CD8-positive, alpha-beta memory T cell (primary cell): ENCODE measurements at regions not wholly inside any gene's neighbourhood (a gene's known extent, or its start where the extent isn't known, plus 50 kb on each side); places are given as distances from the start of the nearest gene placed in this dataset.

Experiments used
- CTCF ChIA-PET: fragments of 350-600 bp; sonication (Branson Sonifier 250); formaldehyde crosslinking; loops from one replicate; lab custom pipeline; 2021; ENCODE audit warnings: antibody characterized with exemption; lab: Charles Lee
- POLR2A ChIA-PET: fragments of 350-600 bp; sonication (Branson Sonifier 250); formaldehyde crosslinking; loops from one replicate; lab custom pipeline; 2021; ENCODE audit warnings: antibody characterized with exemption; lab: Charles Lee
- DNase-seq, 5 donors: peaks; one replicate each; pipeline versions ENCODE4 v3.0.0 to v3.0.0-alpha.2; 2020 to 2022; ENCODE audit warnings: mixed read lengths in 1 of 5
- H3K27ac ChIP-seq: one replicate; pipeline ENCODE4 v1.7.0; 2013; ENCODE audit warnings: low read depth, mild to moderate bottlenecking, low read length, moderate library complexity
- H3K27me3 ChIP-seq: 2 replicates; pipeline ENCODE4 v1.7.0; 2013; ENCODE audit warnings: low read length, mild to moderate bottlenecking; ENCODE audit not compliant: insufficient read depth, poor library complexity, severe bottlenecking
- H3K36me3 ChIP-seq: 2 replicates; pipeline ENCODE4 v1.7.0; 2013; ENCODE audit warnings: mild to moderate bottlenecking, low read length, moderate library complexity; ENCODE audit not compliant: insufficient read depth
- H3K4me1 ChIP-seq: 2 replicates; pipeline ENCODE4 v1.7.0; 2013; ENCODE audit warnings: mild to moderate bottlenecking, low read length, moderate library complexity; ENCODE audit not compliant: insufficient read depth
- H3K4me3 ChIP-seq: 2 replicates; pipeline ENCODE4 v1.7.0; 2013; ENCODE audit warnings: mild to moderate bottlenecking, low read length
- H3K9me3 ChIP-seq: 2 replicates; pipeline ENCODE4 v1.7.0; 2013; ENCODE audit warnings: mild to moderate bottlenecking, low read length
- H3K27ac Mint-ChIP-seq, 8 donors: one replicate each; pipeline ENCODE4 v1.8.0; 2020 to 2021; ENCODE audit warnings: mixed read lengths in 8 of 8, mild to moderate bottlenecking in 6 of 8, inconsistent platforms in 3 of 8, moderate library complexity in 3 of 8
- H3K27me3 Mint-ChIP-seq, 2 donors: one replicate each; pipeline ENCODE4 v1.8.0; 2020 to 2021; ENCODE audit warnings: mixed read lengths in 2 of 2, mild to moderate bottlenecking in 1 of 2, moderate library complexity in 1 of 2
- H3K36me3 Mint-ChIP-seq, 3 donors: one replicate each; pipeline ENCODE4 v1.8.0; 2020 to 2021; ENCODE audit warnings: mixed read lengths in 3 of 3, inconsistent platforms in 1 of 3, mild to moderate bottlenecking in 1 of 3
- H3K4me1 Mint-ChIP-seq, 3 donors: one replicate each; pipeline ENCODE4 v1.8.0; 2020 to 2021; ENCODE audit warnings: mixed read lengths in 3 of 3, inconsistent platforms in 1 of 3, mild to moderate bottlenecking in 1 of 3
- H3K4me3 Mint-ChIP-seq, 7 donors: one replicate each; pipeline ENCODE4 v1.8.0; 2020 to 2021; ENCODE audit warnings: mixed read lengths in 7 of 7, mild to moderate bottlenecking in 6 of 7, moderate library complexity in 4 of 7, inconsistent platforms in 2 of 7
- H3K9me3 Mint-ChIP-seq, 5 donors: one replicate each; pipeline ENCODE4 v1.8.0; 2020 to 2022; ENCODE audit warnings: mixed read lengths in 5 of 5, mild to moderate bottlenecking in 3 of 5, moderate library complexity in 2 of 5, inconsistent platforms in 1 of 5

DNA sequence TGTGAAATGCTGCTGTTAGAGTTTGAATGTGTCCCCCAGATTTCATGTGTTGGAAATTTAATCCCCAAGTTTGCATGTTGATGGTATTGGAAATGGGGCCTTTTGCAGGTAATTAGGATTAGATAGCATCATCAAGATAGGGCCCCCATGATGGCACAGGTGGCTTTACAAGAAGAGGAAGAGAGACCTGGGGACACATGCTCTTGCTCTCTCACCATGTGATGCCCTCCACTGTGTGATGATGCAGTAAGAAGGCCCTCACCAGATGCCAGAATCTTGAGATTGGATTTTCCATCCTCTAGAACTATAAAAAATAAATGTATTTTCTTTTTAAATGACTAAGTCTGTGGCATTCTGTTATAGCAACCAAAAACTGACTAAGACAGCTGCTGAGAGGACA, 57.0 kb upstream of the NEK7 start:
- CTCF ChIA-PET, result no interaction called here
- Histone ChIP-seq H3K4me1 (peaks cover 21% of the 10 kb centered on the region), H3K27me3 (no peaks in the 10 kb centered on the region), H3K36me3 (no peaks in the 10 kb centered on the region), H3K27ac (no peak overlapping the region), H3K9me3 (no peaks in the 10 kb centered on the region), H3K4me3 (no peak overlapping the region)
- Mint-ChIP-seq H3K4me3 (no peak overlapping the region), H3K9me3 (no peaks in the 10 kb centered on the region), H3K27ac (no peak overlapping the region), H3K27me3 (no peaks in the 10 kb centered on the region), H3K4me1 (peaks cover 28 to 29% (median 28%) of the 10 kb centered on the region in 3 donors), H3K36me3 (peaks cover 0 to 1% (median 0%) of the 10 kb centered on the region in 3 donors)
- no peak for DNase-seq
- POLR2A ChIA-PET, result no interaction called here

DNA sequence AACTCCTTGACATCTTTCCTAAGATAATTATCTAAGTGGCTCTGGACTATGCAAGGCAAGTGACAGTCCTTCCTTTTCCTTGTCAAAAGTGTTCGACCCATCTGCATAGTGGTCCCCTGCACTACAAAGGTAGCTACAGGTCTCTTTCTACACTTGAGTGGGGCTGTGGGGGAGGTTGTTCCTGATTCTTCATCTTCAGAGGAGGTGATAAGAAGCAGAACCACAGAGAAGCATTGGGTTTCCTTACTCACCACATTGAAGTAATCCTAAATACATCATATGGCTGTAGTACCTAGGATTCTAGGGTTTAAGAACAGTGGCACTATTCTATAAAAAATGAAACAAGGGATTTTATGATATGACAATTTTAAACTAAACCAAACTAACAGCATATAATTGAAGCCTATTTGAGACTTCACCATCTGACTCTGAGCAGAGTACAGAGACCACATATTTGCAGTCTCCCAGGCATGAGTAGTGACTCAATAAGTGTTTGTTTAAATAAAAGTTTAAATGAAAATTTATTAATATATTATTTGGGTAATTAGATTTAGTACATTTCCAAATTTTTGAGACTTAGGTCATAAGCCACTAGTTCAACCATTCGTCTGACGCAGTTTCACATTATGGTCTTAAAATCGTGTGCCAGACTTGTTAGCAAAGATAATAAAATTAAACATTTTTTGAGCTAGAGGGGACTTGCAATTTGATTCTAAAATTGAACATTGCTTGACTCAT, 54.9 kb upstream of the NEK7 start:
- Histone ChIP-seq H3K9me3 (no peaks in the 10 kb centered on the region), H3K4me3 (no peak overlapping the region), H3K4me1 (peaks cover 21% of the 10 kb centered on the region), H3K36me3 (no peaks in the 10 kb centered on the region), H3K27me3 (no peaks in the 10 kb centered on the region), H3K27ac (no peak overlapping the region)
- H3K4me1 Mint-ChIP-seq, result peaks cover 28 to 29% (median 28%) of the 10 kb centered on the region in 3 donors
- peak overlapping the region in 7 of 8 donors; percentile 0 to 82 (median 56) for H3K27ac Mint-ChIP-seq
- CTCF ChIA-PET, result interaction anchor here (1.0 to 1.3 kb wide), 2 partner anchors 46 to 56 kb away, joined by 3 to 4 read pairs; no protein-coding TSS in a partner anchor
- H3K36me3 Mint-ChIP-seq, result peaks cover 0 to 1% (median 0%) of the 10 kb centered on the region in 3 donors
- peak overlapping the region in 6 of 7 donors; percentile 60 to 75 (median 66) for H3K4me3 Mint-ChIP-seq
- DNase-seq, result peak in 1 of 5 donors; percentile 7
- no peaks in the 10 kb centered on the region for H3K27me3 Mint-ChIP-seq
- POLR2A ChIA-PET, result no interaction called here
- H3K9me3 Mint-ChIP-seq, result no peaks in the 10 kb centered on the region

DNA sequence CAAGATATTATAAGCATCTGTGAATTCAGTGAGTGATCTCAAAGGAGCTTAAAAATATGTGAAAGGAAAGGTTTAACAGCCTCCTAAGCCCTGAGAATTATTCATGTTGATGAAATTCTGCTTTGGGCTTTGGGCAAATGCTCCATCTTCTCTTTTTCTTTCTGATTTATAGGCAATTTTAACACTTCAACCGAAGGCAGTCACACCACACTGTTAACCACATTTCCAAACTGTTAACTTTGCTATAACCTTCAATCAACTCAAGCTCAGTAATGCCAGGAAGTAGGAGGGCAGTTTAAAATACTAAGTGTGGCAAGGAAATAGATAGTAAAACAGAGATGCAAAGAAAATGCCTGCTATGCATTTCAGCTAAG, 54.4 kb upstream of the NEK7 start:
- Mint-ChIP-seq H3K4me3 (peak overlapping the region in 6 of 7 donors; percentile 42 to 71 (median 61)), H3K9me3 (no peaks in the 10 kb centered on the region), H3K4me1 (peaks cover 28 to 29% (median 28%) of the 10 kb centered on the region in 3 donors), H3K27me3 (no peaks in the 10 kb centered on the region), H3K36me3 (peaks cover 0 to 1% (median 0%) of the 10 kb centered on the region in 3 donors), H3K27ac (peak overlapping the region in 7 of 8 donors; percentile 0 to 78 (median 58))
- ChIA-PET POLR2A (no interaction called here), CTCF (interaction anchor here (1.0 to 1.3 kb wide), 2 partner anchors 46 to 56 kb away, joined by 3 to 4 read pairs; no protein-coding TSS in a partner anchor)
- H3K9me3 ChIP-seq, result no peaks in the 10 kb centered on the region
- peak in 2 of 5 donors; percentile 7 to 66 for DNase-seq
- no peak overlapping the region for H3K4me3 ChIP-seq
- H3K4me1 ChIP-seq, result peaks cover 21% of the 10 kb centered on the region
- no peak overlapping the region for H3K27ac ChIP-seq
- no peaks in the 10 kb centered on the region for H3K27me3 ChIP-seq
- H3K36me3 ChIP-seq, result no peaks in the 10 kb centered on the region

DNA sequence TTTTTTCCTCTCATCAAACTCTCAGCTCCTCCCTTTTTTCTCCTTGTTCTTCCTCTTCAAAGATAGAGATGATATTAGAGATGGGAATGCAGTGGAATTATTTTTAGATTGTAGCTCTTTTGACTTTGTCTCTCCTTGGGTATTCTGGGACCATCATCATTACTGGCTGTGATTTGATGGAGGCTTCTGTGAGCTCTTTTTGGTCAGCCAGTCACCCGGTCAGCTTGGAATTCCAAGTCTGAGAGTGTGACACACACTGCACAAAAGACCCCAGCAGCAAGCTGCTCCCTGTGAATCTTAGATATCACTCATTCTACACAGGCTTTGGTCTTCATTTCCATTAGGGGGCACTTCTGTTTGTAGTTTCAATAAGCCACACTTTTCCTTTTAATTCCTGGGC, 51.6 kb upstream of the NEK7 start:
- H3K4me1 Mint-ChIP-seq, result peaks cover 28 to 29% (median 28%) of the 10 kb centered on the region in 3 donors
- no peaks in the 10 kb centered on the region for H3K27me3 Mint-ChIP-seq
- no peak overlapping the region for H3K4me3 ChIP-seq
- H3K9me3 Mint-ChIP-seq, result peaks cover 0 to 2% (median 0%) of the 10 kb centered on the region in 5 donors
- peaks cover 21% of the 10 kb centered on the region for H3K4me1 ChIP-seq
- no peak for DNase-seq
- no peak overlapping the region for H3K27ac Mint-ChIP-seq
- no peak overlapping the region for H3K27ac ChIP-seq
- peaks cover 0 to 5% (median 1%) of the 10 kb centered on the region in 3 donors for H3K36me3 Mint-ChIP-seq
- H3K27me3 ChIP-seq, result no peaks in the 10 kb centered on the region
- ChIA-PET CTCF (no interaction called here), POLR2A (no interaction called here)
- H3K9me3 ChIP-seq, result no peaks in the 10 kb centered on the region
- H3K4me3 Mint-ChIP-seq, result no peak overlapping the region
- no peaks in the 10 kb centered on the region for H3K36me3 ChIP-seq

DNA sequence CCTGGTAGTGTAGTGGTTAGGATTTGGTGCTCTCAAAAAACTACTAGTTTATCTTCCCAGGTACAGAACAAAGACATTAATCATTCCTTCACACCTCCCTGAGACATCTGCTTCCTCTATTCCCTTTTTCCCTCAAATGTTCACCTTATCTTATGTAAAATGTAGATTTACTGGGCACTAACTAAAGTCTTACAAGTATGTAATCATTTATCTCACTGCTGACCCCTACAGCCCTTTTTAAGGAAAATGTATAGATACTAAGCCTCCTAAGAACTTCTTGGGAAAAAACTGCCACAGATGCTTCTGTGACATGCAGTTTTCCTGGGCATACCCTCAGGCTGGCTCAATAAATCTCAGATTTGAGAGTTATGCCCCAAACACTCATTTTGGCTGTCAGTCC, 50.8 kb upstream of the NEK7 start:
- Mint-ChIP-seq H3K4me3 (no peak overlapping the region), H3K27me3 (no peaks in the 10 kb centered on the region), H3K9me3 (peaks cover 0 to 2% (median 0%) of the 10 kb centered on the region in 5 donors), H3K27ac (no peak overlapping the region), H3K4me1 (peaks cover 24 to 26% (median 25%) of the 10 kb centered on the region in 3 donors), H3K36me3 (peaks cover 0 to 5% (median 1%) of the 10 kb centered on the region in 3 donors)
- Histone ChIP-seq H3K4me1 (peaks cover 21% of the 10 kb centered on the region), H3K27ac (no peak overlapping the region), H3K9me3 (no peaks in the 10 kb centered on the region), H3K36me3 (no peaks in the 10 kb centered on the region), H3K27me3 (no peaks in the 10 kb centered on the region), H3K4me3 (no peak overlapping the region)
- DNase-seq, result no peak
- ChIA-PET CTCF (no interaction called here), POLR2A (no interaction called here)
